T47D (cell line): ENCODE measurements at regions not wholly inside any gene's neighbourhood (a gene's known extent, or its start where the extent isn't known, plus 50 kb on each side); places are given as distances from the start of the nearest gene placed in this dataset.

Experiments used
- DNase-seq, 2 experiments: peaks; one replicate each; pipeline versions ENCODE4 v3.0.0 to v3.0.0-alpha.2; 2011 to 2012; ENCODE audit warnings: low read depth in 1 of 2, low spot score in 1 of 2
- JUND ChIP-seq: IDR thresholded peaks from 2 replicates; pipeline ENCODE4 v1.6.1; 2012; ENCODE audit warnings: low read depth
- in situ Hi-C: cut with HindIII; loops from 2 replicates; pipeline ENCODE4 v1.10.0; 2016; ENCODE audit warnings: low sequenced_read_pairs, low pct_unique_long_range_greater_than_20kb

- TF ChIP-seq JUND: no peak
- no peak for DNase-seq
- in situ Hi-C loops: no loop called here
Observed at GRCh38 chr12:4089121-4089606, 184.4 kb upstream of the CCND2 start.

GRCh38 chr12:4088451-4088850 lies 185.1 kb upstream of the CCND2 start:
- TF ChIP-seq JUND: no peak
- DNase-seq: no peak
- in situ Hi-C loops: no loop called here

GRCh38 chr12:4086481-4086880 lies 187.1 kb upstream of the CCND2 start:
- TF ChIP-seq JUND: no peak
- DNase-seq: no peak
- in situ Hi-C loops: no loop called here

GRCh38 chr12:4084573-4084972 lies 189.0 kb upstream of the CCND2 start:
- DNase-seq: no peak
- TF ChIP-seq JUND: no peak
- in situ Hi-C loops: no loop called here

- TF ChIP-seq JUND: no peak
- in situ Hi-C loops: no loop called here
Observed at GRCh38 chr12:4082809-4083403, 190.7 kb upstream of the CCND2 start.

GRCh38 chr12:4080213-4080612 lies 193.3 kb upstream of the CCND2 start:
- TF ChIP-seq JUND: no peak
- in situ Hi-C loops: no loop called here
- DNase-seq: no peak

More at GRCh38 chr12:4082809-4083403, 190.7 kb upstream of the CCND2 start:
- no peak for DNase-seq

DNA sequence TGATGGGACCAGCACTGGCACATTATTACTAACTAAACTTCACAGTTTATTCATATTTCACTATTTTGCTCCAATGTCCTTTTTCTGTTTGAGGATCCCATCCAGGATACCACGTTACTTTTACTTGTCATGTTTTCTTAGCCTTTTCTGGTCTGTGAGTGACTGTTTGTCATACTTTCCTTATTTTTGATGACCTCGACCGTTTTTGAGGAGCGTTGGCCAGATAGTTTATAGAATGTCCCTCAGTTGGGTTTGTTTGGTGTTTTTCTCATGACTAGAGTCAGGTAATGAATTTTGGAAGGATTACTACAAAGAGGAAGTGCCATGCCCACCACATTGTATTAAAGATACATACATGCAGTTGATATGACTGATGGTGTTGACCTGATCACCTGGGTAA lies 199.4 kb upstream of the CCND2 start:
- DNase-seq: no peak
- in situ Hi-C loops: no loop called here
- TF ChIP-seq JUND: no peak

- no peak for DNase-seq
- TF ChIP-seq JUND: no peak
- in situ Hi-C loops: no loop called here
Observed at GRCh38 chr12:4069670-4070010, 196.4 kb upstream of the PARP11 start.

DNA sequence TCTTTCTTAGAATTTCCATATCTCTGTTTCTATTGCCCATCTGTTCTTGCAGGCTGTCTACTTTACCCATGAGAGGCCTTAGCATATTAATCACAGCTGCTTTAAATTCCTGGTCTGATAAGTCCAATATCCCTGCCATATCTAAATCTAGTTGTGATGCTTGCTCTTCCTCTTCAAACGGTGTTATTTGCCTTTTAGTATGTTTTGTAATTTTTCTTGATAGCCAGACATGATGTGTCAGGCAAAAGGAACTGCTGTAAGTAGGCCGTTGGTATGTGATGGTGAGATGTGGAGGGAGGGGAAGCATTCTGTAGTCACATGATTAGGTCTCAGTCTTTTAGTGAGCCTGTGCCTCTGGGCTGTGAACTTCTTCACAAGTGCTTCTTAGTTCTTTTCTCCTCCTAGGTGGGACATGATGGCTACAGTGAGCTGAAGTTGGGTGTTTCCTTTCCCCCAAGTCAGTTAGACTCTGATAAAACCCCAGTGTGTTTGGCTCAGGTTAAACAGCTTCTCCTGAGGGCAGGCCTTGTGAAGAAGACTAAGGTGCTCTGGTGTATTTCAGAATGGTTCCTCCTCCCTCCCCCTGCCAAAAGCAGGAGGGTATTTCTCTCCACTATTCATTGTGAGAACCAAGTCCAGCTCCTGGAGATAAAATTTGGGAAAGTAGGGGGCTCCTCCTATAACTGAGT lies 195.9 kb upstream of the PARP11 start:
- no peak for TF ChIP-seq JUND
- DNase-seq: no peak
- in situ Hi-C loops: no loop called here

DNA sequence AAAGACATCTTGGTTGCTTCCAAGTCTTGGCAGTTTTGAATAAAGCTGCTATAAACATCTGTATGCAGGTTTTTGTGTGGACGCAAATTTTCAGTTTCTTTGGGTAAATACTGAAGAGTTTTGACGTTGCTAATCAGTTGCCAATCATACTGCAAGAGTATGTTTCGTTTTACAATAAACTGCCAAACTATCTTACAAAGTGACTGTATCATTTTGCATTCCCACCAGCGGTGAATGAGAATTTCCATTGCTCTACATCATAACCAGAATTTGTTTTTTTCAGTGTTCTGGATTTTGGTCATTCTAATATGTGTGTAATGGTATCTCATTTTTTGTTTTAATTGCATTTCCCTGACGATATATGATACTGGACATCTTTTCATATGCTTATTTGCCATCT lies 190.8 kb upstream of the PARP11 start:
- in situ Hi-C loops: no loop called here

DNA sequence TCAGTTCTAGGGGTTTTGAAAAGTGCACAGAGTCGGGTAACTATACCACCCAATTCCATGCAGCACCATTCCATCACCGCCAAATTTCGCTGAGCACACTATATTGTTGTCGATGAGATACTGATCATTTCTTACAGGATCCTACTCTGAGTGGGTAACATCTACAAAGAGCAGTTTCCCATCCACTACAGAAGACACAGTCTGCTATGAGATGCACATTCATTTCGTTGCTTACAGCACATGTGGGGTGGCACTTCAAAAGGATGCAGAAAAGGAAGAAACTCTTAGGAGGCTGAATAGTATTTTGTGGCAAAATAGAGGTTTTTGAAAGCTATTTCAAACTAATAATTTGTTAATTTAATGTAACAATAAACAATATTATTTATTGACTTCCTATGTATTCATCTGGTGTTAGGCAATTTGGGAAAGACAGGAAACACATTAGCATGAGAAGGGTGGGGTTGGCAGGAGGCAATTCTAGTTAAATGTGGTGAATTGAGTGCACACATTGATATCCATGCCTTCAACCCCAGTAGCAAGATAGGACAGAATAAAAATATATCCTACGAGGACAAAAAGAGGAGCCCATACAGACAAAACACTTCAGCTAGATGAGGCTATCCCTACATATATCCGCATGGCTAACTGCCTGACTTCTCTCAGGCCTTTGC lies 186.8 kb upstream of the PARP11 start:
- DNase-seq: no peak
- in situ Hi-C loops: no loop called here
- TF ChIP-seq JUND: no peak

More for the DNA sequence above, 190.8 kb upstream of the PARP11 start:
- TF ChIP-seq JUND: no peak
- no peak for DNase-seq

DNA sequence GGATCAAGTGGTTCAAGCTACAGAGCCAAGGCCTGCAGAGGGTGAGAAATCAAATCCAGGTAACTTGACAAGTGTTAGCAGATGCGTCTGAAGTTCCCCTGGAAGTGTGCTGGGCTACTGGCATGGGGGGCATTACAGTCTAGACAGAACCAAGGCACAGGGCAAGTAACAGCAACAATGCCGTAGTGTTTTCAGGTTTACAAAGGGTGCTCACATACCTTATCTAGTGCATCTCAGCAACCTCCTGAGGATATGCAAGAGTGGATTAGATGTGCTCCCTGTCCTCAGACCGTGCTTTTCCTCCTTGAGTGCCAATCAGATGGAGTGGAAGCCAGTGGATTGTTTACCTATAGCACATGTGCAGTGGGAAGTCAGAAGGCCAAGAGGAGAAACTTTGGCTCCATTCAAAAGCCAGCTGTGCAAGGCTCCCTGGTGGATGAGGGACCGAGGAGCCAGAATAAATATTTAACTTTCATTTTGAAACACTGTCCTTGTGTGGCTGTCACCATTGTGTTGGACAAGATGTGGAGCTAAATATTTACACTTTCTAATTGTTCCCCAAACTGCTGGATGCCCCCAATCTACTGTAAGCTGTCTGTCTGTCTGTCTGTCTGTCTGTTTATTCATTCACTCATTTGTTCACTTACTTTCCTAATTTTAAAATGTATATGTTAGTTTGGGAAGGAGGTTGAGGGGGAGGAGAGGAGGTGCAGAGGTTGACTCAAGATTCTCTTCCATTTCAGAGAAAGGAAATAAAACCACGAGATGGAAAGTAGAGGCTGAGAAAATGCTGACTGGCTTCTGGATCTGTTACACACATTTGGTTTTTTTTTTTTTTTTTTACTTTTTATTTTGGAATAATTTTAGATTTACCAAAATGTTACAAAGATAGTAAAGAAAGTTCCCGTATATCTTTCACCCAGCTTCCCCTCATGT lies 184.0 kb upstream of the PARP11 start:
- DNase-seq: peak in 1 of 2 experiments; percentile 10
- no peak for TF ChIP-seq JUND
- in situ Hi-C loops: no loop called here
